GM12878 (cell line): ENCODE measurements at regions not wholly inside any gene's neighbourhood (a gene's known extent, or its start where the extent isn't known, plus 50 kb on each side); places are given as distances from the start of the nearest gene placed in this dataset.

Source experiments
- CREB1 ChIP-seq: IDR thresholded peaks from 2 replicates; pipeline ENCODE4 v1.6.1; 2012; ENCODE audit warnings: low read depth, mild to moderate bottlenecking, inconsistent platforms
- CREM ChIP-seq: IDR thresholded peaks from 2 replicates; pipeline ENCODE4 v1.6.1; 2014; ENCODE audit warnings: antibody characterized with exemption, low read depth
- POLR2A ChIP-seq: IDR thresholded peaks from 2 replicates; pipeline ENCODE4 v1.6.1; 2011; ENCODE audit warnings: low read depth, mild to moderate bottlenecking, low read length
- ZBED1 ChIP-seq: IDR thresholded peaks from 2 replicates; pipeline ENCODE4 v1.6.1; 2016; ENCODE audit warnings: borderline replicate concordance
- ZNF274 ChIP-seq: IDR thresholded peaks from one replicate; pipeline ENCODE4 v1.8.0; 2011; ENCODE audit not compliant: insufficient read length, insufficient read depth
- TF ChIP-seq, protein P1 (sequence below): IDR thresholded peaks from 2 replicates; pipeline ENCODE4 v1.6.1; 2011; ENCODE audit warnings: low read depth, mild to moderate bottlenecking, low read length, moderate library complexity, borderline replicate concordance; ENCODE audit errors: extremely low read depth
- TF ChIP-seq, protein P2 (sequence below), 3 experiments: IDR thresholded peaks in 2 of 3; conservative IDR thresholded peaks in 1 of 3; 2 replicates each; pipeline ENCODE4 v1.5.1; 2011; ENCODE audit warnings: low read depth in 3 of 3, low read length in 3 of 3, mild to moderate bottlenecking in 3 of 3, control low read depth in 2 of 3, moderate library complexity in 2 of 3, inconsistent platforms in 1 of 3, mixed read lengths in 1 of 3; ENCODE audit not compliant: control insufficient read depth in 2 of 3, insufficient read depth in 1 of 3; ENCODE audit errors: extremely low read depth in 1 of 3
- TF ChIP-seq, protein P3 (sequence below): IDR thresholded peaks from 2 replicates; pipeline ENCODE4 v1.6.1; 2011; ENCODE audit warnings: borderline replicate concordance, low read depth, mild to moderate bottlenecking, moderate library complexity, mixed read lengths, low read length; ENCODE audit not compliant: insufficient read depth; ENCODE audit errors: extremely low read length

DNA sequence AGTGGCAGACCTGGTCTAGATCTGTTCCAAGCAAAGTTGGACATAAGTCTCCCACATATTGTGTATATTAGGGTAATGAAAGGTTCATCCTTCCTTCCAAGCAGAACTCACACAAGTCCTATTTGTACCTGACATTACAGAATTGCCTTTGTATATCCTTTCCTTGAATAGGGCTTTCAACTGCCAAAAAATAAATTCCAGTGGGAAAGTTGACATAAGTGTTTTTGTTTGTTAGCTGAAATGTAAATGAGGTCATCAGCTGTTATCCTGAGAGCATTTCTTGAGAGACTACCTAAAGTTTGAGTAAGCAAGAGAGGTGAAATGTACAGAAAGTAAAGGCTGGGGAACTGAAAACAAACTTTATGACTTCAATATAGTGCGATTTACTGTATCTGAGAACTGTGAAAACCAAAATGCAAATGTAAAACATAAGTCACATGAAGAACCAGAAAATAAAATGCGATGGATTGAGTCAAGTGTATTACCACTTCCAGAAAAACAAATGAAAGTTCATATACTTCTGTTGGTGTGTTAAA lies 527.3 kb upstream of the SEMA3D start:
- TF ChIP-seq ZNF274 (no peak), POLR2A (no peak), CREM (no peak), ZBED1 (no peak), CREB1 (no peak)
- TF ChIP-seq, protein P1, sequence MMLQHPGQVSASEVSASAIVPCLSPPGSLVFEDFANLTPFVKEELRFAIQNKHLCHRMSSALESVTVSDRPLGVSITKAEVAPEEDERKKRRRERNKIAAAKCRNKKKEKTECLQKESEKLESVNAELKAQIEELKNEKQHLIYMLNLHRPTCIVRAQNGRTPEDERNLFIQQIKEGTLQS = no peak
- TF ChIP-seq, protein P2, sequence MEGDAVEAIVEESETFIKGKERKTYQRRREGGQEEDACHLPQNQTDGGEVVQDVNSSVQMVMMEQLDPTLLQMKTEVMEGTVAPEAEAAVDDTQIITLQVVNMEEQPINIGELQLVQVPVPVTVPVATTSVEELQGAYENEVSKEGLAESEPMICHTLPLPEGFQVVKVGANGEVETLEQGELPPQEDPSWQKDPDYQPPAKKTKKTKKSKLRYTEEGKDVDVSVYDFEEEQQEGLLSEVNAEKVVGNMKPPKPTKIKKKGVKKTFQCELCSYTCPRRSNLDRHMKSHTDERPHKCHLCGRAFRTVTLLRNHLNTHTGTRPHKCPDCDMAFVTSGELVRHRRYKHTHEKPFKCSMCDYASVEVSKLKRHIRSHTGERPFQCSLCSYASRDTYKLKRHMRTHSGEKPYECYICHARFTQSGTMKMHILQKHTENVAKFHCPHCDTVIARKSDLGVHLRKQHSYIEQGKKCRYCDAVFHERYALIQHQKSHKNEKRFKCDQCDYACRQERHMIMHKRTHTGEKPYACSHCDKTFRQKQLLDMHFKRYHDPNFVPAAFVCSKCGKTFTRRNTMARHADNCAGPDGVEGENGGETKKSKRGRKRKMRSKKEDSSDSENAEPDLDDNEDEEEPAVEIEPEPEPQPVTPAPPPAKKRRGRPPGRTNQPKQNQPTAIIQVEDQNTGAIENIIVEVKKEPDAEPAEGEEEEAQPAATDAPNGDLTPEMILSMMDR (IDR thresholded peaks at IDR 0.05 in 2 of 3, conservative IDR thresholded peaks at IDR 0.05 in 1 of 3; ENCODE audit: control insufficient read depth in 2 of 3, extremely low read depth in 1 of 3, insufficient read depth in 1 of 3, low read depth in 3 of 3, low read length in 3 of 3) = no peak
- TF ChIP-seq, protein P3, sequence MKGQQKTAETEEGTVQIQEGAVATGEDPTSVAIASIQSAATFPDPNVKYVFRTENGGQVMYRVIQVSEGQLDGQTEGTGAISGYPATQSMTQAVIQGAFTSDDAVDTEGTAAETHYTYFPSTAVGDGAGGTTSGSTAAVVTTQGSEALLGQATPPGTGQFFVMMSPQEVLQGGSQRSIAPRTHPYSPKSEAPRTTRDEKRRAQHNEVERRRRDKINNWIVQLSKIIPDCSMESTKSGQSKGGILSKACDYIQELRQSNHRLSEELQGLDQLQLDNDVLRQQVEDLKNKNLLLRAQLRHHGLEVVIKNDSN = no peak
